ENCODE measurements at regions not wholly inside any gene's neighbourhood (a gene's known extent, or its start where the extent isn't known, plus 50 kb on each side); places are given as distances from the start of the nearest gene placed in this dataset.
"Not testable (repeated sequence)": the region's sequence is repeated elsewhere in the genome, so short reads cannot be mapped to it uniquely, and the experiment has no call there.

GRCh38 chr5:62224987-62225601 is 80.9 kb upstream of the KIF2A start:
- DNase-seq (ENCODE audit: low read depth): not testable (repeated sequence)

- not testable (repeated sequence) for DNase-seq (ENCODE audit: low read depth)
Measured at GRCh38 chr5:62230876-62231388, 75.1 kb upstream of the KIF2A start.

DNA sequence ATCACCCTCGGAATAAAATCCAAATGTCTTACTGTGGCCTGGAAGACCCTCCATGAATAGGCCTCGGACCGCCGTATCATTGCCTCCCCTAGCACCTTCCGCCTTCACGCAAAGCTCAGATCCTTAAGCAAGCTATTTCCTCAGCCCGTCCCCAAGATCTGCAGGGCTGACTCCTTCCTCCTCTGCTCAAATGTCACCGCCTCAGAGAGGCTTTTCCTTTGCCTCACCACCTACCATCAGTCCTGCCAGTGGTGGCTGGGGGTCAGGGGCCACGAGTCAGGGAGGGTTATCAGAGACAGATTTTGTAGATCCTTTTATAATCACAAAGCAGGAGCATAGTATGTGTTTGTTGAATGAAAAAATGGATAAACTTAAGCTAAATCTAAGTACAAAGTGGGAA is 74.4 kb upstream of the KIF2A start:
- no peak for DNase-seq (ENCODE audit: low read depth)

GRCh38 chr5:62232218-62232617 is 73.8 kb upstream of the KIF2A start:
- DNase-seq (ENCODE audit: low read depth): not testable (repeated sequence)

DNA sequence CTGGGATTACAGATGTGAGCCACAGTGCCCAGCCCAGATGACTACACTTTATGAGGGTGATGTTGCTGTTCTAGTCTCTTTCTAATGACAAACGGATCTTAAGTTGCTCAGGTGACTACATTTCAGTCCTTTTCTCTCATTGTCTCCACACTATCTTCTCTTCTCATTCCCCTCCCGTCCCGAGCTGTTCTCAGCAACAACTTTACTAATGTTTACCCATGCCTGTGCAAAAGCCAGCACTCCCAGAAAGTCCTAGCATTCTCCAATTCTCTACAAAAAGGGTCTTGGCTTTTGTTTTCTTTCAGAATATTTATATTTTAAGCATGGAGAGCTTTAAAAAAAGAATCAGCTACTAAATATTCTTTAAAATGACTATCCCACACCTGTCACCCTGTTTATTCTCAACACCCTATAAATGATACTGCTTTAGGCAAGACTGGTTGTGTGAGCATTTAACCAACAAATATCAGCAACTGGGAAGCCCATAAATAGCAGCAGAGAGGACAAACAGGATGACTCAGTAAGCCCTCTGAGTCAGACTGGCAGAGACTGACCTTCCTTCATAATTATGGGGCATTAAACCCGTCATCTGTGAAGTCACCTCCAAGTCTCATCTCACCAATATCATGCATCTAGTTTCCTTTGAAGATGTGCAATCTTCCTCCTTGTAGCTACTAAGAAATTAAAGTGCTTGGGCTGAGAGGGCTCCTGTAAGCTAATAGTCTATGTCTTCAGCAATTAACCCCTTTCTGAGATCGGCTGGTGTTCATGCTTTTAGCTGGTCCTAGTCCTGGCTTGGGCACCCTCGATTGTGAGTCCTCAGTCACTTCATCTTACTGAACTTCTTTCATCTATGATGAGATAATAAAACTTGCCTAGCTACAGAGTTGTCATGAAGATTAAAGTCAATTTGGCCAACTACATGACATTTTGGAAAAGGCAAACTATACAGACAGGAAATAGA is 72.6 kb upstream of the KIF2A start:
- DNase-seq (ENCODE audit: low read depth): not testable (repeated sequence)

DNA sequence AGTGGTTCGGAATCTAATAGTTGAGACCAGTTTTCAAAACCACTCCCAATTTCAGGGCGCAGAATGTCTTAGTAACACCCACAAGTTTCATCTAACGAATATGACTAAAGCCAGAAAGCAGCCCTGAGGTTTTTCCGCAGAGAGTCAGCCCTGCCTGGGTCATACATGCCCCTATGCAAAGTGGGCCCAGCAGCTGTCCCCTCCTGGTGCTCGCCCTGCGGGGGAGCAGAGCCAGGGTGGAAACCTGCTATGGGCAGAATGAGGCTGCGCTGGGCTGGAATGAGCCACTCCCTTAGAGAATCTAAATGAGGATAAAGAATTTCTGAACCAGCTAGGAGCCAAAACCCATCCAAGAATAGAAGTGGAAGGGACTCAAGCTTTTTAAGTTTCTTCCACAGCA is 69.4 kb upstream of the KIF2A start:
- not testable (repeated sequence) for DNase-seq (ENCODE audit: low read depth)

GRCh38 chr5:62237944-62238343 is 68.1 kb upstream of the KIF2A start:
- not testable (repeated sequence) for DNase-seq (ENCODE audit: low read depth)

GRCh38 chr5:62238584-62238983 is 67.4 kb upstream of the KIF2A start:
- DNase-seq (ENCODE audit: low read depth): not testable (repeated sequence)

GRCh38 chr5:62240494-62240893 is 65.5 kb upstream of the KIF2A start:
- DNase-seq (ENCODE audit: low read depth): not testable (repeated sequence)

DNA sequence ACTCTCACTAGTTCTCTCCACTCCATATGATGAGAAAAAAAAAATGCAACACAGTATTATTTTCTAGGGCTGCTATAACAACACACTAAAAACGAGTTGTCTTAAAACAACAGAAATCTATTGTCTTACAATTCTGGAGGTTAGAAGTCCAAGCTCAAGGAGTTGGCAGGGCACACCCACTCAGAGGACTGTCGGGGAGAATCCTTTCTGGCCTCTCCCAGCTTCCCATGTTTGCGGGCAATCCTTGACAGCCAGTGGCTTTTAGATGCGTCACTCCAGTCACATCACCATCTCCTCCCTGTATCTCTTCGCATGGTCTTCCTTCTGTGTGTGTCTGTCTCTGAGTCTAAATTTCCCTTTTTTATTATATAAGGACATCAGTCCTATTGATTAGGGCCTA is 64.0 kb upstream of the KIF2A start:
- not testable (repeated sequence) for DNase-seq (ENCODE audit: low read depth)

DNA sequence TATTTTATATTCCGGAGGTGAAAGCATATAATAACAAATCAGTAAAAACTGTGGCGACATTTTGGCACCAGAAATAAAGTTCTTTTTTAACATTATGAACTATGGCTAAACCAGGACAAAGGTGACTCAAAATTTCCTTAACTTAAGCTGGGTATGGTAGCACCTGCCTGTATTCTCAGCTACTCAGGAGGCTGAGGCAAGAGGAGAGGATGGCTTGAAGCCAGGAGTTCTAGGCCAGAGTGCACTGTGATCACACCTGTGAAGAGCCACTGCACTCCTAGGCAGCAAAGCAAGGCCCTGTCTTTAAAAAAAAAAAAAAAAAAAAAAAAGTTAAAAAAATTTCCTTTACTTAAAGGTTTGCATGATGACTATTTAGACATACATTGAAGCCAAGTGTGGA is 63.0 kb upstream of the KIF2A start:
- DNase-seq (ENCODE audit: low read depth): not testable (repeated sequence)

DNA sequence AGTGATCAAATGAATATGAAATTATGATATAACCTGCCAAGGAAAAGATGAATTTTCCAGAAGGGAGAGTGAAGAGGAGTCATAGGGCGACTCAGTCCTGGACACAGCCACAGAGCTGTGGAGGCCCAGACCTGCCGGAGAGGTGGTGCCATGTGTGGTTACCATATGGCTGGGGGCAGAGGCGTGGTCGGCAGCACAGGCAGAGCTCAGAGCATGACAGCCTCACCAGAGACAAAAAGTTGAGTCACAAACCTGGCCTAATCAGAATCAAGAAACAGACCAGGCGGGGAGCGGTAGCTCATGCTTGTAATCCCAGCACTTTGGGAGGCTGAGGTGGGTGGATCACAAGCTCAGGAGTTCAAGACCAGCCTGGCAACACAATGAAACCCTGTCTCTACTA is 57.8 kb upstream of the KIF2A start:
- DNase-seq (ENCODE audit: low read depth): not testable (repeated sequence)

DNA sequence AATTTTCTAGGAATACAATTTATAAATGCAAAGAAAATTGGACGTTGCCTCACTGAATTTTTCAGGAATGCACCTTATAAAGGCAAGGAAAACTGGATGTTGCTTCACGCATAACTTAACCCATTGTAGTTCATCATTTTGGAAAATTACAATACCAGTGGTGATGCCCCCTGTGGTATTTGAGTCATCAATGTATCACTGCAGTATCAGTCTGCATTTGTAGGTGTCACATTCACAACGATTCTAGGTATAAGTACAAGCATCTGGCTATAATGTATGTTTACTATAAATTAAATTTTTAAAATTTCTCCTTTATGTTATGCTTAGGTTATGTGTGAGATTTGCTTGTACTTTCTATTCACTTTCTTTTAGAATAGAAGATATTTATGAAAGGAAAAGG is 55.9 kb upstream of the KIF2A start:
- not testable (repeated sequence) for DNase-seq (ENCODE audit: low read depth)

GRCh38 chr5:62250919-62251318 is 55.1 kb upstream of the KIF2A start:
- not testable (repeated sequence) for DNase-seq (ENCODE audit: low read depth)

DNA sequence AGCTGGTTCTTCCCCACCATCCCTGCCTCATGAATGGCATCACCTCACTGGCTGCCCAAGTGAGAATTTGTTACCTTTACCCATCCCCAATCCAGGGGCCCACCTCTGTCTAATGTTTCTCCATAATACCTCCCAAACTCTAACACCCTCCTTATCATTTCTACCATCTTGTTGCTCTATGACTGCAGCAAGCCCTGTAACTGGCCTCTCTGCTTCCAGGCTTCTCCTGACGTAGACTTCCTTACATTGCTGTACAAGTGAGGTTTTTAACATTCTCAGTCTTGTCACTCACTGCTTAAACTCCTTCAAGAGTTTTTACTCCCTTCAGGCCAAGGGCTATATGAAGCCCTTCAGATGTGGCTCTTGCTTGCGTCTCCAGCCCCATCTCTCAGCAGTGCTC is 53.5 kb upstream of the KIF2A start:
- not testable (repeated sequence) for DNase-seq (ENCODE audit: low read depth)

DNA sequence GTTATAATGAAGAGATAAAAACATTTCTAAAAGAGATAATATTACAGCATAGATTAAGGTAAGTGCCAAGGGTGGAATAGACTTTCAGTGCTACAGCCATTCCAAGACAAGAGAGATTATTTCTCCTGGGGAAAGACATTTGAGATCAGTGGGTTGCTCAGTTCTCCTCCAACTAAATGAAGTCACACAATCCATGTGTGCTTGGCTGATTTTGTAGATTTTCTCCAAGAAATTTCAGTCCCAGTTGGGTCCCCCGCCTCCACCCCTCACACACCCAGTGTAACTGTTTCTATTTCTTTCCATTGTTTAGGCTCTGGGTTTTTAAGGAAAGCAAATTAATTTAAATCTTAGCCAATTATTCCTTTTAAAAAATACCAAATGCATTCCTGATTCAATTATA is 50.5 kb upstream of the KIF2A start:
- DNase-seq (ENCODE audit: low read depth): not testable (repeated sequence)

GRCh38 chr5:62256161-62257019 is 49.6 kb upstream of the KIF2A start:
- DNase-seq (ENCODE audit: low read depth): no peak

Data from T-helper 22 cell (primary cell).